K562 (cell line): ENCODE measurements at regions not wholly inside any gene's neighbourhood (a gene's known extent, or its start where the extent isn't known, plus 50 kb on each side); places are given as distances from the start of the nearest gene placed in this dataset.
"Not testable (repeated sequence)": the region's sequence is repeated elsewhere in the genome, so short reads cannot be mapped to it uniquely, and the experiment has no call there.

Experiments
- EZH2 ChIP-seq: IDR thresholded peaks from 2 replicates; pipeline ENCODE4 v1.6.1; 2012; ENCODE audit warnings: low read depth, mild to moderate bottlenecking, inconsistent platforms, low read length, borderline replicate concordance
- FOXK2 ChIP-seq, 2 experiments: fragments of 450-650 bp; IDR thresholded peaks in 1 of 2; conservative IDR thresholded peaks in 1 of 2; 2 replicates each; pipeline ENCODE4 v1.6.1; 2016; ENCODE audit warnings: low read depth in 2 of 2, mild to moderate bottlenecking in 1 of 2
- NFE2L1 ChIP-seq: fragments of 450-650 bp; IDR thresholded peaks from 2 replicates; pipeline ENCODE4 v1.6.1; 2016; ENCODE audit warnings: missing genetic modification characterization, low read depth, mild to moderate bottlenecking, missing compliant biosample characterization, moderate library complexity, borderline replicate concordance
- PHF20 ChIP-seq: fragments of 450-650 bp; IDR thresholded peaks from 2 replicates; pipeline ENCODE4 v1.6.1; 2018; ENCODE audit not compliant: partially characterized antibody
- POLR2A ChIP-seq: fragments of 450-650 bp; conservative IDR thresholded peaks from 2 replicates; pipeline ENCODE4 v1.6.1; 2016
- PREB ChIP-seq: sonication (generic); formaldehyde crosslinking; IDR thresholded peaks from 2 replicates; pipeline ENCODE4 v1.8.1; 2023; ENCODE audit warnings: mild to moderate bottlenecking, missing genetic modification reagents
- SETDB1 ChIP-seq: IDR thresholded peaks from one replicate; pipeline ENCODE4 v1.6.1; 2012; ENCODE audit warnings: low read length, control low read depth, inconsistent platforms
- SMAD1 ChIP-seq: fragments of 150-350 bp; IDR thresholded peaks from 2 replicates; pipeline ENCODE4 v1.6.1; 2014; ENCODE audit warnings: low read length, low read depth; ENCODE audit not compliant: partially characterized antibody
- SP1 ChIP-seq: sonication (generic); formaldehyde crosslinking; IDR thresholded peaks from 2 replicates; pipeline ENCODE4 v1.8.1; 2022; ENCODE audit warnings: mild to moderate bottlenecking, missing genetic modification reagents
- TEAD4 ChIP-seq, 2 experiments: sonication (generic) in 1 of 2; formaldehyde crosslinking in 1 of 2; IDR thresholded peaks; 2 replicates each; pipeline versions ENCODE4 v1.6.1 to v1.8.0; 2012 to 2022; ENCODE audit warnings: borderline replicate concordance in 1 of 2, inconsistent platforms in 1 of 2, low read length in 1 of 2, mild to moderate bottlenecking in 1 of 2, missing genetic modification reagents in 1 of 2
- TRIM28 ChIP-seq: fragments of 450-650 bp; IDR thresholded peaks from 2 replicates; pipeline ENCODE4 v1.6.1; 2017
- ZNF639 ChIP-seq, 2 experiments: fragments of 200-800 bp in 1 of 2; sonication (Bioruptor generic) in 1 of 2; sonication (generic) in 1 of 2; formaldehyde crosslinking in 1 of 2; IDR thresholded peaks in 1 of 2; conservative IDR thresholded peaks in 1 of 2; 2 replicates each; pipeline versions ENCODE4 v1.5.0 to v1.6.1; 2016 to 2020; ENCODE audit warnings: missing compliant biosample characterization in 1 of 2, missing genetic modification characterization in 1 of 2, missing genetic modification reagents in 1 of 2

- TF ChIP-seq FOXK2 (conservative IDR thresholded peaks at IDR 0.05 in 1 of 2, IDR thresholded peaks at IDR 0.05 in 1 of 2; ENCODE audit: low read depth in 2 of 2); EZH2; SETDB1; SMAD1; TEAD4 (IDR thresholded peaks at IDR 0.05; ENCODE audit: low read length); TEAD4 (CRISPR knock-in tag; IDR thresholded peaks at IDR 0.05; ENCODE audit: borderline replicate concordance); SP1 (CRISPR knock-in tag); NFE2L1; PREB (CRISPR knock-in tag); TRIM28; POLR2A; PHF20; ZNF639 (CRISPR knock-in tag; conservative IDR thresholded peaks at IDR 0.05 in 1 of 2, IDR thresholded peaks at IDR 0.05 in 1 of 2): not testable (repeated sequence)
Observed at GRCh38 chr7:56352576-56352975, 236.4 kb upstream of the NUPR2 start.
